ENCODE measurements at regions not wholly inside any gene's neighbourhood (a gene's known extent, or its start where the extent isn't known, plus 50 kb on each side); places are given as distances from the start of the nearest gene placed in this dataset.

DNA sequence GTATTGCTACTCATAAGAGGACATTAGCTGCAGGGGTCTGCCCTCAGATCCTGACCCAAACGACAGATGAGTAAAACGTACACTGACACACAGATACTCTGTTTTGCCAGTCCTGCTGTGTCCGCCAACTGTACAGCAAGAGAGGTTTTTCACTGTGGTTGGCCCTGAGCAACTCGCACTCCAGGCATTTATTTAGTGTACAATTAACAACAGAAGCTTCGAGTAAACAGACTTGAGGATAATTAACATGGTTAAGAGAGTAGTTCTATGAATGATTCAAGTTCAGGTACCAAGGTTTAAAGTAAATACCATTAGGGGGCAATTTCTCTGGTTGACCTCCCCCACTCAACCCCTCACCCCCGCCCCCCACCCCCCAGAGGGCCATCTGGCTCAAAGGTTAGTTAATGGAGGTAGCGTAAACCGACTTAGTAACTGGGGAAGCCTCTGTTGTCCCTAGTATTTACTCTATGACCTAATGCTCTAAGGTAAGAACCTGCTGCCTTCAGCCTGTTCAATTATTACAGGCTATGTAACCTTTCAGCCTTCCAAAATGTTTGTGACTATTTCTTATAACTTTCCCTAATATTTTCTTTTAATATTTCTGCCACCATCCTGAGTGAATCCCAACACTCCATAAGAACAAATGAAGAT, 103.9 kb upstream of the XIRP2 start:
- no peak for TF ChIP-seq CTCF (IDR thresholded peaks at IDR 0.05)
- TF ChIP-seq ZFX (IDR thresholded peaks at IDR 0.05; ENCODE audit: borderline replicate concordance) = no peak
